ENCODE measurements at regions not wholly inside any gene's neighbourhood (a gene's known extent, or its start where the extent isn't known, plus 50 kb on each side); places are given as distances from the start of the nearest gene placed in this dataset.

DNA sequence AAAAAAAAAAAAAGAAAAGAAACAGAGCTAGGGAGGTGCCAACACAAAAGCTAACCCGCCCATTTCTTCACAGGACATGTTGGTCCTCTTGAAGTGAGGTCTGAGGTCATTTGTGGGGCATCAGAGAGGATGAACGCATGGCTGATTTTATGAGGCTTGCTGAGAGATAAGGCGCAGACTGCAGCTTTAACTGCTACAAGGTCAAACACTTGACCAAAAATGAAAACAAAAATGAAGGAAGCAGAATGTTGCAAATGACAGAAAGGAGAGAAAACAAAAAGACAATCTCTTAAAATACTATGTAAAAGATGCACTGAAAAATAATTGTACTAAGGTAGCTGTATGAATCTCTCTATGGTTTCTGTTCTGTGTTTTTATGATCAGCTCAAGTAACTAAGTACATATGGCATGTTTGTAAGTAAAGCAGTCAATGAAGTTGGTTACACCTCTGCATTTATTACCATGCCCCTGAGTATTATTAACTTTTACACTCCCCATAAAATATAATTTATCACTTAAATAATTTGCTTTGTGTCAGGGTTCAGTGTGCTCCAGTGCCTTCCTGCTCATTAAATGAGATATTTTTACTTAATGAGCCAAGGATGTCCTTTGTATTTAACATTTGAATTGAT lies 249.1 kb upstream of the NR5A2 start:
- no peaks in the 10 kb centered on the region for H3K9me3 ChIP-seq (ENCODE audit: control insufficient read depth, insufficient read depth, low read depth, low read length)
- no peaks in the 10 kb centered on the region for H3K36me3 ChIP-seq (ENCODE audit: control insufficient read depth in 2 of 2, insufficient read depth in 1 of 2, low read length in 2 of 2)
- CTCF ChIA-PET, result interaction anchor here (0.6 kb wide), 1 partner anchor 202 kb away, joined by 3 read pairs; no protein-coding TSS in a partner anchor
- POLR2A ChIA-PET, result interaction anchor here (0.7 kb wide), 2 partner anchors 94 to 1725 kb away, joined by 3 to 8 read pairs; no protein-coding TSS in a partner anchor
- peak overlapping the region; percentile 58 for H3K27ac ChIP-seq (ENCODE audit: extremely low read depth, low read depth, low read length)
- no peak overlapping the region for H3K4me3 ChIP-seq (ENCODE audit: low read depth, low read length)
- peaks cover 7% of the 10 kb centered on the region for H3K4me1 ChIP-seq (ENCODE audit: control insufficient read depth, insufficient read depth, low read length)
- TF ChIP-seq ZNF660 (tag by site-specific recombination; IDR thresholded peaks at IDR 0.05) (no peak), ZNF112 (tag by site-specific recombination; IDR thresholded peaks at IDR 0.05) (no peak), ZNF26 (tag by site-specific recombination; IDR thresholded peaks at IDR 0.05) (no peak), ZNF560 (tag by site-specific recombination; IDR thresholded peaks at IDR 0.05; ENCODE audit: borderline replicate concordance) (no peak), WT1 (tag by site-specific recombination; IDR thresholded peaks at IDR 0.05) (peak; percentile 90), ZNF157 (tag by site-specific recombination; IDR thresholded peaks at IDR 0.05) (no peak), ZNF335 (tag by site-specific recombination; conservative IDR thresholded peaks at IDR 0.05) (no peak; the same call in 1 of the 2 replicates), ZNF416 (tag by site-specific recombination; IDR thresholded peaks at IDR 0.05) (no peak), ZNF404 (tag by site-specific recombination; IDR thresholded peaks at IDR 0.05) (no peak), ZNF221 (tag by site-specific recombination; IDR thresholded peaks at IDR 0.05; ENCODE audit: borderline replicate concordance) (no peak), ZNF837 (tag by site-specific recombination; IDR thresholded peaks at IDR 0.05) (no peak), ZBTB1 (tag by site-specific recombination; IDR thresholded peaks at IDR 0.05) (no peak), ATF2 (tag by site-specific recombination; IDR thresholded peaks at IDR 0.05; ENCODE audit: low read depth) (peak; percentile 88), FEZF1 (tag by site-specific recombination; IDR thresholded peaks at IDR 0.05) (peak; percentile 96), ZNF654 (tag by site-specific recombination; IDR thresholded peaks at IDR 0.05; ENCODE audit: low read depth) (0 out of 2 replicates have a peak, but pooled peaks have one; percentile 2), ZNF174 (tag by site-specific recombination; IDR thresholded peaks at IDR 0.05) (no peak), CTCF (tag by site-specific recombination; IDR thresholded peaks at IDR 0.05) (no peak), ZNF792 (tag by site-specific recombination; IDR thresholded peaks at IDR 0.05) (no peak)
- TF ChIP-seq, protein P1, sequence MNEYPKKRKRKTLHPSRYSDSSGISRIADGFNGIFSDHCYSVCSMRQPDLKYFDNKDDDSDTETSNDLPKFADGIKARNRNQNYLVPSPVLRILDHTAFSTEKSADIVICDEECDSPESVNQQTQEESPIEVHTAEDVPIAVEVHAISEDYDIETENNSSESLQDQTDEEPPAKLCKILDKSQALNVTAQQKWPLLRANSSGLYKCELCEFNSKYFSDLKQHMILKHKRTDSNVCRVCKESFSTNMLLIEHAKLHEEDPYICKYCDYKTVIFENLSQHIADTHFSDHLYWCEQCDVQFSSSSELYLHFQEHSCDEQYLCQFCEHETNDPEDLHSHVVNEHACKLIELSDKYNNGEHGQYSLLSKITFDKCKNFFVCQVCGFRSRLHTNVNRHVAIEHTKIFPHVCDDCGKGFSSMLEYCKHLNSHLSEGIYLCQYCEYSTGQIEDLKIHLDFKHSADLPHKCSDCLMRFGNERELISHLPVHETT (tag by site-specific recombination; IDR thresholded peaks at IDR 0.05), result peak; percentile 74; the same call in 1 of the 2 replicates
- TF ChIP-seq, protein P2, sequence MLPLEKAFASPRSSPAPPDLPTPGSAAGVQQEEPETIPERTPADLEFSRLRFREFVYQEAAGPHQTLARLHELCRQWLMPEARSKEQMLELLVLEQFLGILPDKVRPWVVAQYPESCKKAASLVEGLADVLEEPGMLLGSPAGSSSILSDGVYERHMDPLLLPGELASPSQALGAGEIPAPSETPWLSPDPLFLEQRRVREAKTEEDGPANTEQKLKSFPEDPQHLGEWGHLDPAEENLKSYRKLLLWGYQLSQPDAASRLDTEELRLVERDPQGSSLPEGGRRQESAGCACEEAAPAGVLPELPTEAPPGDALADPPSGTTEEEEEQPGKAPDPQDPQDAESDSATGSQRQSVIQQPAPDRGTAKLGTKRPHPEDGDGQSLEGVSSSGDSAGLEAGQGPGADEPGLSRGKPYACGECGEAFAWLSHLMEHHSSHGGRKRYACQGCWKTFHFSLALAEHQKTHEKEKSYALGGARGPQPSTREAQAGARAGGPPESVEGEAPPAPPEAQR (tag by site-specific recombination; IDR thresholded peaks at IDR 0.05), result no peak
- TF ChIP-seq, protein P3, sequence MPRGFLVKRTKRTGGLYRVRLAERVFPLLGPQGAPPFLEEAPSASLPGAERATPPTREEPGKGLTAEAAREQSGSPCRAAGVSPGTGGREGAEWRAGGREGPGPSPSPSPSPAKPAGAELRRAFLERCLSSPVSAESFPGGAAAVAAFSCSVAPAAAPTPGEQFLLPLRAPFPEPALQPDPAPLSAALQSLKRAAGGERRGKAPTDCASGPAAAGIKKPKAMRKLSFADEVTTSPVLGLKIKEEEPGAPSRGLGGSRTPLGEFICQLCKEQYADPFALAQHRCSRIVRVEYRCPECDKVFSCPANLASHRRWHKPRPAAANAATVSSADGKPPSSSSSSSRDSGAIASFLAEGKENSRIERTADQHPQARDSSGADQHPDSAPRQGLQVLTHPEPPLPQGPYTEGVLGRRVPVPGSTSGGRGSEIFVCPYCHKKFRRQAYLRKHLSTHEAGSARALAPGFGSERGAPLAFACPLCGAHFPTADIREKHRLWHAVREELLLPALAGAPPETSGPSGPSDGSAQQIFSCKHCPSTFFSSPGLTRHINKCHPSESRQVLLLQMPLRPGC (tag by site-specific recombination; IDR thresholded peaks at IDR 0.05), result peak; percentile 82
- TF ChIP-seq, protein P4, sequence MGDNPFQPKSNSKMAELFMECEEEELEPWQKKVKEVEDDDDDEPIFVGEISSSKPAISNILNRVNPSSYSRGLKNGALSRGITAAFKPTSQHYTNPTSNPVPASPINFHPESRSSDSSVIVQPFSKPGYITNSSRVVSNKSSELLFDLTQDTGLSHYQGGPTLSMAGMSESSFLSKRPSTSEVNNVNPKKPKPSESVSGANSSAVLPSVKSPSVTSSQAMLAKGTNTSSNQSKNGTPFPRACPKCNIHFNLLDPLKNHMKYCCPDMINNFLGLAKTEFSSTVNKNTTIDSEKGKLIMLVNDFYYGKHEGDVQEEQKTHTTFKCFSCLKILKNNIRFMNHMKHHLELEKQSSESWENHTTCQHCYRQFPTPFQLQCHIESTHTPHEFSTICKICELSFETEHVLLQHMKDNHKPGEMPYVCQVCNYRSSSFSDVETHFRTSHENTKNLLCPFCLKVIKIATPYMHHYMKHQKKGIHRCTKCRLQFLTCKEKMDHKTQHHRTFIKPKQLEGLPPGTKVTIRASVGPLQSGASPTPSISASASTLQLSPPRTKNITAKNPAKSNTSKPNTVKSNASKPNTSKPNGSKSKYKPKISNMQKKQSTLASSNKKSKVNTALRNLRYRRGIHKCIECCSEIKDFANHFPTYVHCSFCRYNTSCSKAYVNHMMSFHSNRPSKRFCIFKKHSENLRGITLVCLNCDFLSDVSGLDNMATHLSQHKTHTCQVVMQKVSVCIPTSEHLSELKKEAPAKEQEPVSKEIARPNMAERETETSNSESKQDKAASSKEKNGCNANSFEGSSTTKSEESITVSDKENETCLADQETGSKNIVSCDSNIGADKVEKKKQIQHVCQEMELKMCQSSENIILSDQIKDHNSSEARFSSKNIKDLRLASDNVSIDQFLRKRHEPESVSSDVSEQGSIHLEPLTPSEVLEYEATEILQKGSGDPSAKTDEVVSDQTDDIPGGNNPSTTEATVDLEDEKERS (tag by site-specific recombination; IDR thresholded peaks at IDR 0.05), result no peak

Data from HEK293 (cell line).